PC-3 (cell line): ENCODE measurements at regions not wholly inside any gene's neighbourhood (a gene's known extent, or its start where the extent isn't known, plus 50 kb on each side); places are given as distances from the start of the nearest gene placed in this dataset.

Source experiments
- CTCF ChIP-seq: fragments of 300-600 bp; sonication (generic); conservative IDR thresholded peaks from 2 replicates; pipeline ENCODE4 v1.5.1; 2017; ENCODE audit warnings: antibody characterized with exemption, low read depth, mild to moderate bottlenecking, low read length
- EZH2 ChIP-seq: fragments of 300-600 bp; sonication (generic); IDR thresholded peaks from one replicate; pipeline ENCODE4 v1.6.1; 2017; ENCODE audit warnings: antibody characterized with exemption, mild to moderate bottlenecking, low read length; ENCODE audit not compliant: unreplicated experiment

DNA sequence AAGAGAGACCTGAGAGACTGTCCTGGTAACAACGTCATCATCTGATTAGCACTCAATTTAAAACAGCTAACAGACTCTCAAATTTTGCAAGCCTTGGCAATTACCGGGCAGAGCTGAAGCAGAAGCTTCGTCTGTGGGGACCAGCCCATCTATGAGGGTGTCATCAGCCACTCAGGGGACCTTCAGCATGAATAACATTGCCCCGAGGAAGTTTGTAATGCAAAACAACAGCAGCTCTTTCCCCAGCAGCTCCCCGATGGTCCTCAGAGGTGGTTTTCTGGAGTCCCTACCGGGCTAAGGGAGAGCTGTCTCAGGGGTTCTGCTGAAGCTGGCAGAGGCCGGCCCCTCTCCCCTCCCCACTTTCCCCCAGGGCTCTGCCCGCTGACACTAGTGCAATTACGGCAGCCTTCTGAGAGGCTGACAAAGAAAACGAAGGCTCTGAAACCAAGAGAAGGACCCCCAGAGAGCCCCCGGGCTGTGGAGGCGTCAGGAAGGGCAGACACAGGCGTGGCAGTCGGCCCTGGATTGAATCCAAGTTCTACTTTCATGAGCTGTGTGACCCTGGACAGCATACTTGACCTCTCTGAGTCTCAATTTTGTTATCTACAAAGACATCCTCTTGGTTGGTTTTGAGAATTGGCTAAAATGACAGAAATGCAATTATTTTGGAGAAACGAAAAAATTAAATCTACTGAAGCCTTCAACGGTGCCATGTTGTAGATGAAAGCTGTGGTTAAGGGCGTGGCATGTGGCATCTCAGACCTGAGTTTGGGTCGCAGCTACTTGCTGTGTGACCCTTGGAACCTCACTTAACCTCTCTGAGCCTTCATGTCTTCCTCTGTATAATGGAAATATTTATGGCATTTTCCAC is 102.1 kb upstream of the TLE3 start:
- no peak for TF ChIP-seq CTCF
- no peak for TF ChIP-seq EZH2
